IPS-18a (cell line): ENCODE measurements at regions not wholly inside any gene's neighbourhood (a gene's known extent, or its start where the extent isn't known, plus 50 kb on each side); places are given as distances from the start of the nearest gene placed in this dataset.

Source experiments
- H3K27ac ChIP-seq: one replicate; pipeline ENCODE4 v1.5.1; 2013; ENCODE audit warnings: low read length
- H3K27me3 ChIP-seq: one replicate; pipeline ENCODE4 v1.6.1; 2013; ENCODE audit warnings: mild to moderate bottlenecking, low read length; ENCODE audit not compliant: control insufficient read depth, insufficient read depth
- H3K36me3 ChIP-seq: one replicate; pipeline ENCODE4 v1.6.1; 2013; ENCODE audit warnings: low read depth, low read length; ENCODE audit not compliant: control insufficient read depth
- H3K4me1 ChIP-seq: one replicate; pipeline ENCODE4 v1.6.1; 2013; ENCODE audit warnings: low read depth, low read length; ENCODE audit not compliant: control insufficient read depth
- H3K4me3 ChIP-seq: one replicate; pipeline ENCODE4 v1.5.1; 2013; ENCODE audit warnings: low read length
- H3K9ac ChIP-seq: one replicate; pipeline ENCODE4 v1.6.1; 2013; ENCODE audit warnings: mild to moderate bottlenecking, low read length, moderate library complexity
- H3K9me3 ChIP-seq: one replicate; pipeline ENCODE4 v1.6.1; 2013; ENCODE audit warnings: low read depth, low read length; ENCODE audit not compliant: control insufficient read depth

DNA sequence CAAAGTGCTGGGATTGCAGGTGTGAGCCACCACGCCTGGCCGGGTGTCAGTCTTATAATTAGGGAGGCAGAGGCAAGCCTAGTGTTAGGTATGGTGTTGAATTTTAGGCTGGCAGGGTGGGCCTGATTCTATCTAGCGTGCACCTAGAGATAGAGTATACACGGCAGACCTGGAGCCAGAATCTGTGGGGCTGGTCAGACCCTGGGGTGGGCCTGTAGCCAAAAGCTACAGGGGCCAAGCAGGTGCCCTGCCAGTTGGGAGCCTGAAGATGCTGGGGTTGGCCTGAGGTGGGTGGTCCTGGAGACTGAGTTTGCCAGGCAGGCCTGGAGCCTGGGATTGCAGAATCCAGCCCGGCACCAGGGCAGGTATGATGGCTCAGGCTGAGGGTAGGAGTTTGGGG, 1580.3 kb downstream of the ARAP2 start:
- no peaks in the 10 kb centered on the region for H3K4me1 ChIP-seq
- no peaks in the 10 kb centered on the region for H3K36me3 ChIP-seq
- H3K9me3 ChIP-seq: no peaks in the 10 kb centered on the region
- H3K9ac ChIP-seq: no peak overlapping the region
- no peak overlapping the region for H3K4me3 ChIP-seq
- no peak overlapping the region for H3K27ac ChIP-seq
- H3K27me3 ChIP-seq: no peaks in the 10 kb centered on the region

DNA sequence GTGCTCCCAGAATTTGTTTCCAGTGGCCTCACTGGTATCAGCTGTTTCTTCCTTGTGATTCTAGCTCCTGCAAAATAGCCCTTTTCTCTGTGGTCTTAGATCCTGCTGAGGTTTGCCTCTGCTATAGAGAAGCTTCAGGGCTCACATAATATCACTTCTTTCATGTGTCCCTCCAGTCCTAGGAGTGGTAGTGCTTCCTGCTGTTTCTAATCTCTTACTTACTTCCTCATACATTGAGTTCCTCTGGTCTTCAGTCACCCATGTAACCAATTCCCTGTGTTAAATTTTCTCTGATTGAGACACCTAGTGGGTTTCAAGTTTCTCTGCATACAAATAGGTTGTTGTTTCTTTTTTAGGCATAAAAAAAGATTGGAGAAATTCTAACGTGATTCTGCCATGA, 1567.9 kb downstream of the ARAP2 start:
- Histone ChIP-seq H3K27ac (no peak overlapping the region), H3K4me1 (no peaks in the 10 kb centered on the region), H3K4me3 (no peak overlapping the region), H3K9ac (no peak overlapping the region), H3K36me3 (no peaks in the 10 kb centered on the region), H3K27me3 (no peaks in the 10 kb centered on the region), H3K9me3 (no peaks in the 10 kb centered on the region)

DNA sequence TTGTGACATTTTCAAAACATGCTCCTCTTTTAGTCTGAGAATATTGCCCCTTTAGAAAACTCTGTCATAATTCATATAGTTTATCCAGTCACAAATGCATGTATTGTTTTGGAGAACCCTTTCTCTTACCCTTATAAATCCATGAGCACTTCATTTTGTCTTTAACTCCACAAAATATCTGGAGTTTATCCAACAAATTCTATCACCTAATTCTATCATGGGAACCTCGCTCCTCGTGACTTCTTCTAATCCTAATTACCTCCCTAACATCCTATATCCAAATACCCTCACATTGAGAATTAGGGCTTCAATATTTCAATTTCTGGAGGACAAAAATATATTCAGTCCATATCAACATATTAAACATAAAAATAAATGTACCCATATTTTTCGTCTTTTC, 1565.9 kb downstream of the ARAP2 start:
- H3K36me3 ChIP-seq: no peaks in the 10 kb centered on the region
- H3K4me3 ChIP-seq: no peak overlapping the region
- H3K27ac ChIP-seq: no peak overlapping the region
- H3K9me3 ChIP-seq: no peaks in the 10 kb centered on the region
- H3K27me3 ChIP-seq: no peaks in the 10 kb centered on the region
- H3K9ac ChIP-seq: no peak overlapping the region
- no peaks in the 10 kb centered on the region for H3K4me1 ChIP-seq

DNA sequence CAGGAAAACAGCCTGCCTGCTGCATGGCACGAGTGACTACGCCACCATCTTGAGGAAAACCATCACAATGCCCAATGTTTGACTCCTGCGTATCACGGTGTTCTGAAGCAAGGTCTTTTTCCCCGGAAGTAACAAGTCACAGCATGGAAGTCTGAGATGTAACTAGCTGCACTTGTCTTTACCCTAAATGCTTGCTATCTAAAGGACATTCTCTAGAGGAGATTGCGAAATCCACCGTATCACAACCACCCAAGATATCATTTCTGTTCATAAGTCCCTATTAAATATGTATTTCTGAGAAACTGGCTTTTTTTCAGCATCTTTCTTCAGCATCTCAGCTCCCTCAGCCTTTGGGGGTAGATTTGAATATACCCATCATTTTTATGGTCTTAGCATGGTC, 1565.1 kb downstream of the ARAP2 start:
- Histone ChIP-seq H3K27ac (no peak overlapping the region), H3K9ac (no peak overlapping the region), H3K4me1 (no peaks in the 10 kb centered on the region), H3K36me3 (no peaks in the 10 kb centered on the region), H3K9me3 (no peaks in the 10 kb centered on the region), H3K4me3 (no peak overlapping the region), H3K27me3 (no peaks in the 10 kb centered on the region)

DNA sequence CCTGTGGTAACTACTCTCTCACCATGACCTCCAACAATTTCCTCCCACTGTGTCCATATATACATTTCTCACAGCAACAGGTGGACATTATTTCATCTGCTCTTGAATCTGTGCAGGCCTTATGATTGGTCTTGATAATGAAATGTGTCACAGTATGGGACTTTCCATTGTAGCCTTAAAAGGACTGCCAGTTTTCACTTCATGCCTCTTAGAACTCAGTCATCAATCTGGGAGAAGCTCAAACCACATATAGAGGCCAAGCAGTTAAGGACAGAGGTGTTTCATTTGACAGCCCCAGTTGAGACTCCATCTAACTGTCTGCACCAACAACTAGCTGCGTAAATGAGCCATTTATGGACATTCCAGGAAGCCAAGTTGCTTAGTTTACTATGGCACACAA, 1534.8 kb downstream of the ARAP2 start:
- H3K9me3 ChIP-seq: peaks cover 8% of the 10 kb centered on the region
- no peaks in the 10 kb centered on the region for H3K36me3 ChIP-seq
- no peak overlapping the region for H3K9ac ChIP-seq
- H3K4me1 ChIP-seq: no peaks in the 10 kb centered on the region
- H3K4me3 ChIP-seq: no peak overlapping the region
- no peak overlapping the region for H3K27ac ChIP-seq
- H3K27me3 ChIP-seq: no peaks in the 10 kb centered on the region

DNA sequence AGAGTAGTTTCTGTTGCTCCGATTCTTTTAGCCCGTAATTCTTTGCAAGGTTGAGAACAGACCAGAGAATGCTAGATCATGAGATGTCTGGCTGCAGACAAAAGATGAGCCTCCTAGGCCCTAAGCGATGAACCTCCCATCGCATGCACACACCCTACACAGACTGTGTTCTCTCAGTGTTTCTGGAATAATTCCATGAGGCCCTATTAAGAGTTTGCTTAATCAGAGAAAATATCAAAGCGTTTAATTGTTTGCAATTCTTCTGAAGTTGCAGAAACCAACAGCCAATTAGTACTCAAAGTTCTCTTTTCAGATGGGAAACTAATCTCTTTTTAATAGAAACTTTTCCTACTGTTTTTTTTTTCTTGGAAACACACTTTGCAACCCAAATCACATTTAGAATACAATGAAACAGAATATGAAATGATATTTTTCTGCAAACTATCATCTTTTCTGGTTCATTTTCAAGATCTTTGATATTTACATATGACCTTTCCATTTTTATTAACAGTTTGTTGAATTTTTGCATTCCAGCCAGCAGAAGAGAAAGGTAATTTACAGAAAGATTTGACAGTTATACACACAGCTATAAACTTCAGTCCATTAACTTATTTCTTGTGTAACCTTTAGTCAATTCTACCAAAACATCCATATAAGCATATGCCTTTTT, 1525.6 kb downstream of the ARAP2 start:
- no peak overlapping the region for H3K4me3 ChIP-seq
- no peaks in the 10 kb centered on the region for H3K27me3 ChIP-seq
- no peak overlapping the region for H3K9ac ChIP-seq
- no peaks in the 10 kb centered on the region for H3K4me1 ChIP-seq
- no peak overlapping the region for H3K27ac ChIP-seq
- no peaks in the 10 kb centered on the region for H3K9me3 ChIP-seq
- no peaks in the 10 kb centered on the region for H3K36me3 ChIP-seq

DNA sequence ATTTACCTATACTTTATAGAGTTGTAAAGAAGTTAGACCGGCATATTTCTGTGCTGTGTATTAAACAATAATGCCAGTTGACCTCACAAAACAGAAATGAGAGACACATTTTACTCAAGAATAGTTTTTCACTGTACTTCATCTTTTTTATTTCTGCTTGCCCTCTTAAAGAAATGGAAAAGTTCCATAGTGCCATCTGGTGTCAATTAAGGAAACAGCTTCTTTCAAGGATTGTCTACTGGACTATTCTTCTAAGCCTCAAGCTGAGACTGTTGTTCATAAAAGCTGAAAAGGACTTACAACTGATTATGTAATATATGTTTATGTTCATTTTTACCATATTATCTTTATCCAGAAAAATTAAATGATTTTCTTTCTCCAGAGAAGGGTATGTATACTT, 1523.7 kb downstream of the ARAP2 start:
- H3K4me3 ChIP-seq: no peak overlapping the region
- H3K9ac ChIP-seq: no peak overlapping the region
- H3K36me3 ChIP-seq: no peaks in the 10 kb centered on the region
- no peaks in the 10 kb centered on the region for H3K27me3 ChIP-seq
- no peak overlapping the region for H3K27ac ChIP-seq
- H3K9me3 ChIP-seq: no peaks in the 10 kb centered on the region
- no peaks in the 10 kb centered on the region for H3K4me1 ChIP-seq

DNA sequence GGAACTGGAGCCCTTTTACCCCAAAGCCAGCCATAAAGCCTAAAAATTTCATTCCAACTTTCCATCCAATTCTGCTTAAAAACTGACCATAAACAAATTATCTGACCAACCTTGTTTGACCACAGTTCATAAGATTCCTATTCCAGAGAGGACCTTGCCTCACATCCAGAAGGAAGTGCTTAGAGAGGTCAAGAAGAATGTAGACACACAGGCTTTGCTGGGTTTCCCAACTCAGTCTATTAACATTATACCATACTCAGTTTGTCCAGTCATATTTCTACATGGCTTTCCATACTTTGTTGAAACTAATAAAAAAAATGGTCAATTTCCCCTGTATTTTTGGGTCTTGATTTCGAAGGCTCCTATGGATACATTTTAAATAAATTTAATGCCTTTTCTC, 1522.5 kb downstream of the ARAP2 start:
- no peak overlapping the region for H3K4me3 ChIP-seq
- no peak overlapping the region for H3K9ac ChIP-seq
- H3K36me3 ChIP-seq: no peaks in the 10 kb centered on the region

GRCh38 chr4:34723605-34724004, 1520.7 kb downstream of the ARAP2 start:
- H3K9me3 ChIP-seq: no peaks in the 10 kb centered on the region
- H3K36me3 ChIP-seq: no peaks in the 10 kb centered on the region
- H3K27ac ChIP-seq: no peak overlapping the region
- H3K9ac ChIP-seq: no peak overlapping the region
- no peaks in the 10 kb centered on the region for H3K27me3 ChIP-seq
- no peak overlapping the region for H3K4me3 ChIP-seq
- no peaks in the 10 kb centered on the region for H3K4me1 ChIP-seq

More for the DNA sequence above, 1522.5 kb downstream of the ARAP2 start:
- no peaks in the 10 kb centered on the region for H3K4me1 ChIP-seq
- no peaks in the 10 kb centered on the region for H3K27me3 ChIP-seq
- no peak overlapping the region for H3K27ac ChIP-seq
- no peaks in the 10 kb centered on the region for H3K9me3 ChIP-seq

DNA sequence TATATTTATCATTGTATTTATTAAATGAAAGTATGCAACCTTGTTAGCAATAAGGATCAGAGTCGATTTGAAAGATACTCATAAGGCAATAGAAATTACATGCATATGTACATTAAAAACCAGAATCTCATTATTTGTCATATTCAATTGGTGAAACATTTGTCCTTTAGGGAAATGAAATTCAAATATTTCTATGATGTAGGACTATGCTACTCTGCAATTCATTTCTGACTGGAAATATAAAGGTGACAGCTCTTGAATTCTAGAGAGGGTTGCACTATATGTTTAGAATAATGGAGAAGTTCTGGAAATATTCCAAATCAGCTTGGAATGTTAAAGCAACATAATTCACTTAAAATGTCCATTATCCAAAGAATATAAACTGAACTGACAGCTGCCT, 1519.8 kb downstream of the ARAP2 start:
- Histone ChIP-seq H3K9me3 (no peaks in the 10 kb centered on the region), H3K9ac (no peak overlapping the region), H3K27ac (no peak overlapping the region), H3K27me3 (no peaks in the 10 kb centered on the region), H3K4me1 (no peaks in the 10 kb centered on the region), H3K4me3 (no peak overlapping the region), H3K36me3 (no peaks in the 10 kb centered on the region)

- H3K27ac ChIP-seq: no peak overlapping the region
Observed at GRCh38 chr4:34731070-34731469, 1513.2 kb downstream of the ARAP2 start.

GRCh38 chr4:34732176-34732950, 1512.0 kb downstream of the ARAP2 start:
- no peaks in the 10 kb centered on the region for H3K9me3 ChIP-seq
- no peaks in the 10 kb centered on the region for H3K4me1 ChIP-seq
- no peak overlapping the region for H3K27ac ChIP-seq
- no peak overlapping the region for H3K9ac ChIP-seq
- no peak overlapping the region for H3K4me3 ChIP-seq
- H3K27me3 ChIP-seq: no peaks in the 10 kb centered on the region
- no peaks in the 10 kb centered on the region for H3K36me3 ChIP-seq

More at GRCh38 chr4:34731070-34731469, 1513.2 kb downstream of the ARAP2 start:
- Histone ChIP-seq H3K4me3 (no peak overlapping the region), H3K9me3 (no peaks in the 10 kb centered on the region), H3K36me3 (no peaks in the 10 kb centered on the region), H3K4me1 (no peaks in the 10 kb centered on the region), H3K9ac (no peak overlapping the region), H3K27me3 (no peaks in the 10 kb centered on the region)
